Liver (tissue), 8 donors: ENCODE measurements at regions not wholly inside any gene's neighbourhood (a gene's known extent, or its start where the extent isn't known, plus 50 kb on each side); places are given as distances from the start of the nearest gene placed in this dataset.

Source experiments
- DNase-seq: peaks from one replicate; pipeline ENCODE4 v3.0.0-alpha.2; 2017; ENCODE audit warnings: low spot score
- H3K27ac ChIP-seq, 2 donors: one replicate each; pipeline ENCODE4 v1.7.0; 2013; ENCODE audit warnings: inconsistent platforms in 2 of 2, low read length in 2 of 2, control low read depth in 1 of 2, low read depth in 1 of 2, mild to moderate bottlenecking in 1 of 2
- H3K27me3 ChIP-seq, 4 donors: one replicate each; pipeline versions ENCODE4 v1.6.1 to v1.7.0; 2013; ENCODE audit warnings: low read length in 3 of 4, inconsistent platforms in 1 of 4, mild to moderate bottlenecking in 1 of 4, moderate library complexity in 1 of 4; ENCODE audit not compliant: control insufficient read depth in 4 of 4, insufficient read depth in 4 of 4
- H3K36me3 ChIP-seq, 4 donors: one replicate each; pipeline versions ENCODE4 v1.6.1 to v1.7.0; 2013; ENCODE audit warnings: low read length in 3 of 4, mild to moderate bottlenecking in 3 of 4, low read depth in 1 of 4, moderate library complexity in 1 of 4; ENCODE audit not compliant: control insufficient read depth in 4 of 4, insufficient read depth in 3 of 4
- H3K4me1 ChIP-seq, 4 donors: one replicate each; pipeline versions ENCODE4 v1.6.1 to v1.7.0; 2013; ENCODE audit warnings: low read length in 3 of 4, mild to moderate bottlenecking in 3 of 4, moderate library complexity in 1 of 4; ENCODE audit not compliant: control insufficient read depth in 4 of 4, insufficient read depth in 4 of 4
- H3K4me3 ChIP-seq, 3 donors: one replicate each; pipeline versions ENCODE4 v1.6.1 to v1.7.0; 2013; ENCODE audit warnings: low read length in 3 of 3, control low read depth in 1 of 3, low read depth in 1 of 3, mild to moderate bottlenecking in 1 of 3
- H3K9ac ChIP-seq, 2 donors: one replicate each; pipeline ENCODE4 v1.7.0; 2013; ENCODE audit warnings: low read length in 2 of 2, mild to moderate bottlenecking in 2 of 2, moderate library complexity in 2 of 2, control low read depth in 1 of 2, low read depth in 1 of 2
- H3K9me3 ChIP-seq, 4 donors: one replicate each; pipeline versions ENCODE4 v1.6.1 to v1.7.0; 2013; ENCODE audit warnings: low read length in 3 of 4; ENCODE audit not compliant: control insufficient read depth in 4 of 4
- ATF3 ChIP-seq: IDR thresholded peaks from 2 replicates; pipeline ENCODE4 v1.6.1; 2016; ENCODE audit warnings: antibody characterized with exemption
- CTCF ChIP-seq: fragments of 150-350 bp; IDR thresholded peaks from 2 replicates; pipeline ENCODE4 v1.5.1; 2017; ENCODE audit warnings: improper control_type of control experiment, low read depth, low read length; ENCODE audit not compliant: missing input control
- EGR1 ChIP-seq, 2 donors: IDR thresholded peaks; 2 replicates each; pipeline ENCODE4 v1.6.1; 2016 to 2018; ENCODE audit warnings: antibody characterized with exemption in 2 of 2, low read depth in 2 of 2
- FOXA1 ChIP-seq: IDR thresholded peaks from 2 replicates; pipeline ENCODE4 v1.6.1; 2016; ENCODE audit warnings: antibody characterized with exemption
- FOXA2 ChIP-seq: IDR thresholded peaks from 2 replicates; pipeline ENCODE4 v1.6.1; 2016; ENCODE audit warnings: antibody characterized with exemption
- GABPA ChIP-seq, 2 donors: IDR thresholded peaks in 1 of 2; conservative IDR thresholded peaks in 1 of 2; 2 replicates each; pipeline ENCODE4 v1.6.1; 2016; ENCODE audit warnings: antibody characterized with exemption in 2 of 2, mild to moderate bottlenecking in 1 of 2, moderate library complexity in 1 of 2
- HNF4A ChIP-seq, 2 donors: conservative IDR thresholded peaks; 2 replicates each; pipeline ENCODE4 v1.6.1; 2016; ENCODE audit warnings: antibody characterized with exemption in 2 of 2, mild to moderate bottlenecking in 2 of 2
- HNF4G ChIP-seq: IDR thresholded peaks from 2 replicates; pipeline ENCODE4 v1.6.1; 2016; ENCODE audit warnings: antibody characterized with exemption
- JUND ChIP-seq, 2 donors: IDR thresholded peaks; 2 replicates each; pipeline ENCODE4 v1.6.1; 2016; ENCODE audit warnings: antibody characterized with exemption in 2 of 2
- MAX ChIP-seq: IDR thresholded peaks from 2 replicates; pipeline ENCODE4 v1.6.1; 2016; ENCODE audit warnings: antibody characterized with exemption
- NR2F2 ChIP-seq: IDR thresholded peaks from 2 replicates; pipeline ENCODE4 v1.6.1; 2016; ENCODE audit warnings: antibody characterized with exemption
- RAD21 ChIP-seq, 2 donors: IDR thresholded peaks; 2 replicates each; pipeline ENCODE4 v1.6.1; 2016; ENCODE audit warnings: antibody characterized with exemption in 2 of 2, mild to moderate bottlenecking in 2 of 2
- REST ChIP-seq: IDR thresholded peaks from 2 replicates; pipeline ENCODE4 v1.6.1; 2016; ENCODE audit warnings: antibody characterized with exemption, mild to moderate bottlenecking
- SP1 ChIP-seq: IDR thresholded peaks from 2 replicates; pipeline ENCODE4 v1.6.1; 2018; ENCODE audit warnings: antibody characterized with exemption, mild to moderate bottlenecking
- TAF1 ChIP-seq: conservative IDR thresholded peaks from 2 replicates; pipeline ENCODE4 v1.6.1; 2016; ENCODE audit warnings: antibody characterized with exemption, mild to moderate bottlenecking
- YY1 ChIP-seq: IDR thresholded peaks from 2 replicates; pipeline ENCODE4 v1.6.1; 2016; ENCODE audit warnings: antibody characterized with exemption, mild to moderate bottlenecking
- ZBTB33 ChIP-seq: IDR thresholded peaks from 2 replicates; pipeline ENCODE4 v1.6.1; 2016; ENCODE audit warnings: antibody characterized with exemption
- WGBS: extraction: QIAGEN DNeasy Blood & Tissue Kit; methylation state at CpG from one replicate; pipeline ENCODE4 v1.1.7; 2013; 5-methylcytosine and 5-hydroxymethylcytosine counted together
- donor health status: healthy.
- donor health status: healthy.
- donor health status: healthy.
- donor health status: healthy.
- donor health status: healthy.

- H3K9me3 ChIP-seq = no peaks in the 10 kb centered on the region
- H3K27me3 ChIP-seq = no peaks in the 10 kb centered on the region
- WGBS = 83% methylated on average over 4 of the region's 4 CpGs
- no peaks in the 10 kb centered on the region for H3K36me3 ChIP-seq
- no peaks in the 10 kb centered on the region for H3K4me1 ChIP-seq
- DNase-seq = no peak
- H3K9ac ChIP-seq = no peak overlapping the region
- TF ChIP-seq ATF3 (no peak), HNF4A (conservative IDR thresholded peaks at IDR 0.05) (no peak), FOXA1 (no peak), FOXA2 (no peak), ZBTB33 (no peak), MAX (no peak), NR2F2 (no peak), SP1 (no peak), RAD21 (IDR thresholded peaks at IDR 0.05) (no peak), CTCF (no peak), REST (no peak), TAF1 (no peak), EGR1 (IDR thresholded peaks at IDR 0.05; ENCODE audit: low read depth in 2 of 2) (no peak), YY1 (no peak)
- no peak overlapping the region for H3K27ac ChIP-seq
- H3K4me3 ChIP-seq = no peak overlapping the region
These were observed 546.5 kb downstream of the EDEM1 start for GRCh38 chr3:5733995-5734394.

- no peaks in the 10 kb centered on the region for H3K36me3 ChIP-seq
- H3K27ac ChIP-seq = no peak overlapping the region
- WGBS = 68% methylated on average over 6 of the region's 6 CpGs
- no peaks in the 10 kb centered on the region for H3K4me1 ChIP-seq
- DNase-seq = no peak
- H3K27me3 ChIP-seq = no peaks in the 10 kb centered on the region
- H3K9ac ChIP-seq = no peak overlapping the region
- no peaks in the 10 kb centered on the region for H3K9me3 ChIP-seq
- H3K4me3 ChIP-seq = no peak overlapping the region
- TF ChIP-seq ZBTB33 (no peak), FOXA1 (no peak), ATF3 (no peak), REST (no peak), EGR1 (IDR thresholded peaks at IDR 0.05; ENCODE audit: low read depth in 2 of 2) (no peak), JUND (IDR thresholded peaks at IDR 0.05) (no peak), SP1 (no peak), TAF1 (no peak), NR2F2 (no peak), GABPA (IDR thresholded peaks at IDR 0.05 in 1 of 2, conservative IDR thresholded peaks at IDR 0.05 in 1 of 2) (no peak), RAD21 (IDR thresholded peaks at IDR 0.05) (no peak), HNF4A (conservative IDR thresholded peaks at IDR 0.05) (no peak), YY1 (no peak), HNF4G (no peak), MAX (no peak)
These were observed 548.4 kb downstream of the EDEM1 start for GRCh38 chr3:5735896-5736295.
